Trophoblast cell (in vitro differentiated cells and primary cell): ENCODE measurements at regions not wholly inside any gene's neighbourhood (a gene's known extent, or its start where the extent isn't known, plus 50 kb on each side); places are given as distances from the start of the nearest gene placed in this dataset.

ENCODE experiments used
- DNase-seq, 2 donors: peaks; one replicate each; pipeline ENCODE4 v3.0.0-alpha.2; 2016
- H2AFZ ChIP-seq: 2 replicates; pipeline ENCODE4 v1.6.1; 2013; ENCODE audit warnings: low read length, moderate library complexity, mild to moderate bottlenecking; ENCODE audit not compliant: insufficient read depth, poor library complexity
- H2AK5ac ChIP-seq: 2 replicates; pipeline ENCODE4 v1.6.1; 2013; ENCODE audit warnings: mild to moderate bottlenecking, low read length
- H2BK120ac ChIP-seq: 2 replicates; pipeline ENCODE4 v1.6.1; 2013; ENCODE audit warnings: low read length, mild to moderate bottlenecking, moderate library complexity; ENCODE audit not compliant: insufficient read depth, poor library complexity
- H2BK12ac ChIP-seq: 2 replicates; pipeline ENCODE4 v1.6.1; 2013; ENCODE audit warnings: mild to moderate bottlenecking, low read length, moderate library complexity
- H2BK5ac ChIP-seq: 2 replicates; pipeline ENCODE4 v1.6.1; 2013; ENCODE audit warnings: low read length, low read depth, moderate library complexity, mild to moderate bottlenecking; ENCODE audit not compliant: poor library complexity
- H3K14ac ChIP-seq: 2 replicates; pipeline ENCODE4 v1.6.1; 2013; ENCODE audit warnings: mild to moderate bottlenecking, low read length
- H3K18ac ChIP-seq: 2 replicates; pipeline ENCODE4 v1.6.1; 2013; ENCODE audit warnings: mild to moderate bottlenecking, low read length
- H3K23ac ChIP-seq: 2 replicates; pipeline ENCODE4 v1.6.1; 2013; ENCODE audit warnings: low read length
- H3K27ac ChIP-seq: 2 replicates; pipeline ENCODE4 v1.5.1; 2013; ENCODE audit warnings: low read depth, mild to moderate bottlenecking, inconsistent platforms, low read length, moderate library complexity
- H3K27me3 ChIP-seq: 2 replicates; pipeline ENCODE4 v1.6.1; 2013; ENCODE audit warnings: inconsistent platforms, mild to moderate bottlenecking, low read length, moderate library complexity; ENCODE audit not compliant: insufficient read depth
- H3K36me3 ChIP-seq, 2 experiments: 1 replicate in 1 of 2; 2 replicates in 1 of 2; pipeline ENCODE4 v1.6.1; 2013; ENCODE audit warnings: low read length in 2 of 2, mild to moderate bottlenecking in 2 of 2, moderate library complexity in 1 of 2; ENCODE audit not compliant: insufficient read depth in 2 of 2, control insufficient read depth in 1 of 2
- H3K4ac ChIP-seq: 2 replicates; pipeline ENCODE4 v1.6.1; 2013; ENCODE audit warnings: low read depth, mild to moderate bottlenecking, low read length, moderate library complexity
- H3K4me1 ChIP-seq, 2 experiments: 1 replicate in 1 of 2; 2 replicates in 1 of 2; pipeline ENCODE4 v1.6.1; 2013; ENCODE audit warnings: low read length in 2 of 2, mild to moderate bottlenecking in 2 of 2, moderate library complexity in 1 of 2; ENCODE audit not compliant: insufficient read depth in 2 of 2, control insufficient read depth in 1 of 2
- H3K4me2 ChIP-seq: 2 replicates; pipeline ENCODE4 v1.6.1; 2013; ENCODE audit warnings: inconsistent platforms, mild to moderate bottlenecking, low read length, moderate library complexity
- H3K4me3 ChIP-seq: 2 replicates; pipeline ENCODE4 v1.5.1; 2013; ENCODE audit warnings: mild to moderate bottlenecking, low read depth, low read length, inconsistent platforms
- H3K79me1 ChIP-seq: one replicate; pipeline ENCODE4 v1.6.1; 2013; ENCODE audit warnings: low read length
- H3K79me2 ChIP-seq: 2 replicates; pipeline ENCODE4 v1.6.1; 2013; ENCODE audit warnings: low read length, mild to moderate bottlenecking; ENCODE audit not compliant: control insufficient read depth, insufficient read depth, poor library complexity
- H3K9ac ChIP-seq: 2 replicates; pipeline ENCODE4 v1.6.1; 2013; ENCODE audit warnings: mild to moderate bottlenecking, low read length
- H3K9me3 ChIP-seq: 2 replicates; pipeline ENCODE4 v1.6.1; 2013; ENCODE audit warnings: low read depth, mild to moderate bottlenecking, control low read depth, inconsistent platforms, low read length; ENCODE audit not compliant: insufficient read depth
- H4K12ac ChIP-seq: 2 replicates; pipeline ENCODE4 v1.6.1; 2013; ENCODE audit warnings: low read depth, mild to moderate bottlenecking, low read length, moderate library complexity
- H4K8ac ChIP-seq: 2 replicates; pipeline ENCODE4 v1.6.1; 2013; ENCODE audit warnings: low read depth, mild to moderate bottlenecking, low read length, moderate library complexity
- H4K91ac ChIP-seq: one replicate; pipeline ENCODE4 v1.6.1; 2013; ENCODE audit warnings: low read depth, mild to moderate bottlenecking, low read length, moderate library complexity
- whole genome bisulfite sequencing: extraction: QIAGEN DNeasy Blood & Tissue Kit; methylation state at CpG from one replicate; pipeline ENCODE4 v1.1.7; 2013; ENCODE audit warnings: missing lambda C conversion rate; ENCODE audit not compliant: insufficient read length, insufficient coverage; ENCODE audit errors: extremely low coverage; 5-methylcytosine and 5-hydroxymethylcytosine counted together

DNA sequence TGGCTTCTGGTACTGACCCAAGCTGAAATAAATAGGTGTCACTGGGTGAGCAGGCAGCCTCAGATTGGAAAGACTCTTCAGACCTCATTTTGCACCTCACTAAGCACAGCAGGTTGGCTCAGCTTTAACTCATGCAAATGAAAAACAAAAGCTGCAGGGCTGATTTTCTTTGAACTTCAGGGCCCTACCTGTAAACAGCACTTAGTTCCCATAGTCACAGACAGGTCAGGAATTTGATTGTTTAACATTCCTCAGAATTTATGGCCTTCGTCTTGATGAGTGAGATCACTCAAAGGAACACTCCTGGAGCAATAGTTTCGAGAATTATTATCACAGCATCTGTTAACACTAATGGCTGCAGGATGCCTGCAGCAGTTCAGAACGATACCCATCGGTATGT is 718.5 kb downstream of the EFNB2 start:
- Histone ChIP-seq H4K12ac (no peak overlapping the region), H3K4me1 (peaks cover 3 to 10% of the 10 kb centered on the region in 2 experiments), H2AK5ac (no peak overlapping the region), H3K79me2 (no peaks in the 10 kb centered on the region), H3K79me1 (peaks cover 7% of the 10 kb centered on the region), H3K4me2 (peak overlapping the region; percentile 48), H3K9ac (no peak overlapping the region), H2BK120ac (no peak overlapping the region), H3K27ac (peak overlapping the region; percentile 53), H3K14ac (no peak overlapping the region), H3K36me3 (no peaks in the 10 kb centered on the region), H4K8ac (no peak overlapping the region), H3K23ac (no peak overlapping the region), H2BK5ac (no peak overlapping the region), H3K18ac (no peak overlapping the region), H3K27me3 (no peaks in the 10 kb centered on the region), H2AFZ (no peak overlapping the region), H3K4ac (no peak overlapping the region), H3K9me3 (no peaks in the 10 kb centered on the region), H2BK12ac (no peak overlapping the region), H4K91ac (no peak overlapping the region), H3K4me3 (no peak overlapping the region)
- DNase-seq = peak; percentile 68 to 90
- WGBS = no CpG with 5 or more reads among the region's 4 CpGs

DNA sequence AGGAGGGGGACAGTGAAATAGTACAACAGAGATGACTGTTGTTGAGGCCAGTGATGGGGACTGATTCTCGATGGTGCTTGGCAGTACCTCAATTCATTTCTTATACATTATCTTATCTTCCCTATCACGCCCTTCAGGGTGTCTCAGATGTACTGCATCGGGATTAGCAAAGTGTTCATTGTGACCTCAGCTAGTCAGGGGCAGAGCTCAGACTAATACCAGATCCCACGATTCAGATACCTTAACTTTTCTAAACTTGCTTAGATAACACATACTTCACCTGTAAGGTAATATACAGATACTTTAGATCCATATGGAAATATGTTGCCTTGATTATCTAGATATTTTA is 720.6 kb downstream of the EFNB2 start:
- no peak overlapping the region for H3K27ac ChIP-seq
- no peak overlapping the region for H2AK5ac ChIP-seq
- no CpG with 5 or more reads among the region's 4 CpGs for WGBS

DNA sequence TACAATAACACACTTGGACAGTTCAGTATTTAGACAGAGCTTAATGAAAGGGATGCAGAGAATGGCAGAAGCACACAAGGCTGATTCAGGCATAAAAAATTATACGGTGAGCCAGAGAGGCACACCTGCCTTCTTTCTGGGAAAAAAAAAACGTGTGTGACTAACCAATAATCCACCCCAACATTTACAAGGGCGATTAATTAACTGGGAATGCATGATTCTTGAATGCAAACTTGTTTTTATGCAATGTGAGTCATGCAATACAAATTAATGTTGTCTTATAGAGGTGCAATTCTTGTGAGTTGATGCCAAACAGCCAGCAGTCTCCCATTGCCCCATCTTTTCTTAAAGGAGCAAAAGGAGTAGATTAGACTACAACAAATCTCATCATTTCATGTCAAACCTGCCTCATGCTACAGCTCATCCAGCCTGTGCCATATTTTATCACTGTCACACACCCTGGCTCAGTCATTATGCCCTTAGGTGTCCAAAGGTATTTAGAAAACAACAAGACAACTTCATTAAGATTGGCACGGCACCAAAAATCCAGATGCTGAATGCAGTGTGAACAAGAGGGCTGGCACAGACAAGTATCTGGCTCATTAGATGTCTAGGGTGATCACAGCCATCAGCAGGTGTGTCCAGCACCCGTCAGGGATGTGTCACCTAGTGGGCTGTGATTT is 721.1 kb downstream of the EFNB2 start:
- H3K4ac ChIP-seq = no peak overlapping the region
- H3K27me3 ChIP-seq = no peaks in the 10 kb centered on the region
- H2AFZ ChIP-seq = no peak overlapping the region
- peaks cover 7% of the 10 kb centered on the region for H3K79me1 ChIP-seq
- no peak overlapping the region for H3K9ac ChIP-seq
- no peak overlapping the region for H3K4me2 ChIP-seq
- no peak overlapping the region for H2BK12ac ChIP-seq
- no peak overlapping the region for H2BK120ac ChIP-seq
- H3K36me3 ChIP-seq = no peaks in the 10 kb centered on the region
- DNase-seq = peak; percentile 62 to 71
- H3K27ac ChIP-seq = no peak overlapping the region
- H3K9me3 ChIP-seq = no peaks in the 10 kb centered on the region
- H3K23ac ChIP-seq = no peak overlapping the region
- H3K4me3 ChIP-seq = no peak overlapping the region
- H4K91ac ChIP-seq = no peak overlapping the region
- H3K79me2 ChIP-seq = no peaks in the 10 kb centered on the region
- H3K4me1 ChIP-seq = peaks cover 3 to 10% of the 10 kb centered on the region in 2 experiments
- H3K14ac ChIP-seq = no peak overlapping the region
- H2AK5ac ChIP-seq = no peak overlapping the region
- no peak overlapping the region for H4K12ac ChIP-seq
- no CpG with 5 or more reads among the region's 5 CpGs for WGBS
- no peak overlapping the region for H3K18ac ChIP-seq
- no peak overlapping the region for H4K8ac ChIP-seq
- H2BK5ac ChIP-seq = no peak overlapping the region

More for the DNA sequence above, 720.6 kb downstream of the EFNB2 start:
- DNase-seq = peak; percentile 14 to 36
- Histone ChIP-seq H3K4me2 (no peak overlapping the region), H3K9me3 (no peaks in the 10 kb centered on the region), H3K4me3 (no peak overlapping the region), H2AFZ (no peak overlapping the region), H2BK5ac (no peak overlapping the region), H3K36me3 (no peaks in the 10 kb centered on the region), H4K8ac (no peak overlapping the region), H2BK120ac (no peak overlapping the region), H4K12ac (no peak overlapping the region), H3K18ac (no peak overlapping the region), H3K4me1 (peaks cover 3 to 10% of the 10 kb centered on the region in 2 experiments), H4K91ac (no peak overlapping the region), H3K14ac (no peak overlapping the region), H3K4ac (no peak overlapping the region), H2BK12ac (no peak overlapping the region), H3K79me1 (peaks cover 7% of the 10 kb centered on the region), H3K27me3 (no peaks in the 10 kb centered on the region), H3K23ac (no peak overlapping the region), H3K9ac (no peak overlapping the region), H3K79me2 (no peaks in the 10 kb centered on the region)

DNA sequence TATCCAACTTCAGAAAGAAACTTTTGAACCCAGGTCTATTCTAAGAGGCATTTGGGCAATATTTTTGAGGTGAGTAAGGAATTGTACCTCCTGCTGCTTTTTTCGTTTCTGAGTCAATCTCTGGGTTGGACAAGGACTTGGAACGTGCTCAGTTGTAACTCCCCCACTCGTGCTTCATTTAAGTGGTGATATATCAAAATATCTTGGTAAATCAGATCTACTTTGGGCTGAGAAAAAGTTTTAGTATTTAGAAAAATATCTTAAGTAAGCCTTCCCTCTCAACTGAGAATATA is 728.9 kb downstream of the EFNB2 start:
- no peaks in the 10 kb centered on the region for H3K79me2 ChIP-seq
- no peak overlapping the region for H3K4me2 ChIP-seq
- H3K36me3 ChIP-seq = no peaks in the 10 kb centered on the region
- no peak overlapping the region for H4K8ac ChIP-seq
- H2BK120ac ChIP-seq = no peak overlapping the region
- no peak overlapping the region for H2BK12ac ChIP-seq
- no peak overlapping the region for H3K23ac ChIP-seq
- no peak overlapping the region for H3K4me3 ChIP-seq
- H3K9ac ChIP-seq = no peak overlapping the region
- H3K79me1 ChIP-seq = no peaks in the 10 kb centered on the region
- H3K9me3 ChIP-seq = no peaks in the 10 kb centered on the region
- no peak overlapping the region for H2AK5ac ChIP-seq
- DNase-seq = no peak
- H4K12ac ChIP-seq = no peak overlapping the region
- no peaks in the 10 kb centered on the region for H3K27me3 ChIP-seq
- H3K4ac ChIP-seq = no peak overlapping the region
- WGBS = no CpG with 5 or more reads among the region's 3 CpGs
- peaks cover 0 to 4% of the 10 kb centered on the region in 2 experiments for H3K4me1 ChIP-seq
- no peak overlapping the region for H3K18ac ChIP-seq
- H3K14ac ChIP-seq = no peak overlapping the region
- no peak overlapping the region for H2BK5ac ChIP-seq
- no peak overlapping the region for H2AFZ ChIP-seq
- no peak overlapping the region for H3K27ac ChIP-seq
- no peak overlapping the region for H4K91ac ChIP-seq
